ENCODE measurements at regions not wholly inside any gene's neighbourhood (a gene's known extent, or its start where the extent isn't known, plus 50 kb on each side); places are given as distances from the start of the nearest gene placed in this dataset.

DNA sequence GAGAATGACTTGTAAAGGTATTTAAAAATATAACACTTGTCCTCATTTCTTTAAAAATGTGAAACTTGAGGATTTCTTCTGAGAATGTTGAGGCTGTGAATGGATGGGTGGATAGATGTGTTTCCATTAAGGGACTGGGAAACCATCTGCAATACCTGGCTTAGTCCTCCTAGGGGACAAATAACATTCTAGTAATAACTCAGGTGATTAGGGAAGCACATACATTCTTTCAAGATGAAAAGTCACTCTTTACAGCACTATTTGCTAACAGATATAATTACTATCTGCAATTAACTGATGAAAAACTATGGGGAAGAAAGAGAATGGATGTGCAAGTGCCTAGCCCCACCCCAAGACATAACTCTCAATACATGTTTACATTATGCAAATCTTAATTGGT is 542.3 kb downstream of the CD83 start (continued):
- TF ChIP-seq, protein P1, sequence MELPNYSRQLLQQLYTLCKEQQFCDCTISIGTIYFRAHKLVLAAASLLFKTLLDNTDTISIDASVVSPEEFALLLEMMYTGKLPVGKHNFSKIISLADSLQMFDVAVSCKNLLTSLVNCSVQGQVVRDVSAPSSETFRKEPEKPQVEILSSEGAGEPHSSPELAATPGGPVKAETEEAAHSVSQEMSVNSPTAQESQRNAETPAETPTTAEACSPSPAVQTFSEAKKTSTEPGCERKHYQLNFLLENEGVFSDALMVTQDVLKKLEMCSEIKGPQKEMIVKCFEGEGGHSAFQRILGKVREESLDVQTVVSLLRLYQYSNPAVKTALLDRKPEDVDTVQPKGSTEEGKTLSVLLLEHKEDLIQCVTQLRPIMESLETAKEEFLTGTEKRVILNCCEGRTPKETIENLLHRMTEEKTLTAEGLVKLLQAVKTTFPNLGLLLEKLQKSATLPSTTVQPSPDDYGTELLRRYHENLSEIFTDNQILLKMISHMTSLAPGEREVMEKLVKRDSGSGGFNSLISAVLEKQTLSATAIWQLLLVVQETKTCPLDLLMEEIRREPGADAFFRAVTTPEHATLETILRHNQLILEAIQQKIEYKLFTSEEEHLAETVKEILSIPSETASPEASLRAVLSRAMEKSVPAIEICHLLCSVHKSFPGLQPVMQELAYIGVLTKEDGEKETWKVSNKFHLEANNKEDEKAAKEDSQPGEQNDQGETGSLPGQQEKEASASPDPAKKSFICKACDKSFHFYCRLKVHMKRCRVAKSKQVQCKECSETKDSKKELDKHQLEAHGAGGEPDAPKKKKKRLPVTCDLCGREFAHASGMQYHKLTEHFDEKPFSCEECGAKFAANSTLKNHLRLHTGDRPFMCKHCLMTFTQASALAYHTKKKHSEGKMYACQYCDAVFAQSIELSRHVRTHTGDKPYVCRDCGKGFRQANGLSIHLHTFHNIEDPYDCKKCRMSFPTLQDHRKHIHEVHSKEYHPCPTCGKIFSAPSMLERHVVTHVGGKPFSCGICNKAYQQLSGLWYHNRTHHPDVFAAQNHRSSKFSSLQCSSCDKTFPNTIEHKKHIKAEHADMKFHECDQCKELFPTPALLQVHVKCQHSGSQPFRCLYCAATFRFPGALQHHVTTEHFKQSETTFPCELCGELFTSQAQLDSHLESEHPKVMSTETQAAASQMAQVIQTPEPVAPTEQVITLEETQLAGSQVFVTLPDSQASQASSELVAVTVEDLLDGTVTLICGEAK (IDR thresholded peaks at IDR 0.05; ENCODE audit: borderline replicate concordance) = no peak
- no peak for TF ChIP-seq ZNF274 (IDR thresholded peaks at IDR 0.05; ENCODE audit: insufficient read depth, insufficient read length)
- TF ChIP-seq STAT1 (conservative IDR thresholded peaks at IDR 0.05) = no peak
- no peak for TF ChIP-seq CHD4 (IDR thresholded peaks at IDR 0.05)
- TF ChIP-seq, protein P2, sequence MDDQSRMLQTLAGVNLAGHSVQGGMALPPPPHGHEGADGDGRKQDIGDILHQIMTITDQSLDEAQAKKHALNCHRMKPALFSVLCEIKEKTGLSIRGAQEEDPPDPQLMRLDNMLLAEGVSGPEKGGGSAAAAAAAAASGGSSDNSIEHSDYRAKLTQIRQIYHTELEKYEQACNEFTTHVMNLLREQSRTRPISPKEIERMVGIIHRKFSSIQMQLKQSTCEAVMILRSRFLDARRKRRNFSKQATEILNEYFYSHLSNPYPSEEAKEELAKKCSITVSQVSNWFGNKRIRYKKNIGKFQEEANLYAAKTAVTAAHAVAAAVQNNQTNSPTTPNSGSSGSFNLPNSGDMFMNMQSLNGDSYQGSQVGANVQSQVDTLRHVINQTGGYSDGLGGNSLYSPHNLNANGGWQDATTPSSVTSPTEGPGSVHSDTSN (IDR thresholded peaks at IDR 0.05; ENCODE audit: insufficient replicate concordance, low read depth, low read length) = no peak
- no peak for TF ChIP-seq POLR2A (IDR thresholded peaks at IDR 0.05; ENCODE audit: low read depth, low read length)
- no peak for TF ChIP-seq BRCA1 (IDR thresholded peaks at IDR 0.05; ENCODE audit: low read depth, low read length)
- no peak for TF ChIP-seq GABPA (IDR thresholded peaks at IDR 0.05; ENCODE audit: low read depth)
- TF ChIP-seq, protein P3, sequence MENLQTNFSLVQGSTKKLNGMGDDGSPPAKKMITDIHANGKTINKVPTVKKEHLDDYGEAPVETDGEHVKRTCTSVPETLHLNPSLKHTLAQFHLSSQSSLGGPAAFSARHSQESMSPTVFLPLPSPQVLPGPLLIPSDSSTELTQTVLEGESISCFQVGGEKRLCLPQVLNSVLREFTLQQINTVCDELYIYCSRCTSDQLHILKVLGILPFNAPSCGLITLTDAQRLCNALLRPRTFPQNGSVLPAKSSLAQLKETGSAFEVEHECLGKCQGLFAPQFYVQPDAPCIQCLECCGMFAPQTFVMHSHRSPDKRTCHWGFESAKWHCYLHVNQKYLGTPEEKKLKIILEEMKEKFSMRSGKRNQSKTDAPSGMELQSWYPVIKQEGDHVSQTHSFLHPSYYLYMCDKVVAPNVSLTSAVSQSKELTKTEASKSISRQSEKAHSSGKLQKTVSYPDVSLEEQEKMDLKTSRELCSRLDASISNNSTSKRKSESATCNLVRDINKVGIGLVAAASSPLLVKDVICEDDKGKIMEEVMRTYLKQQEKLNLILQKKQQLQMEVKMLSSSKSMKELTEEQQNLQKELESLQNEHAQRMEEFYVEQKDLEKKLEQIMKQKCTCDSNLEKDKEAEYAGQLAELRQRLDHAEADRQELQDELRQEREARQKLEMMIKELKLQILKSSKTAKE (IDR thresholded peaks at IDR 0.05; ENCODE audit: low read depth, poor library complexity, severe bottlenecking) = no peak

Data from GM12878 (cell line).